ENCODE measurements at regions not wholly inside any gene's neighbourhood (a gene's known extent, or its start where the extent isn't known, plus 50 kb on each side); places are given as distances from the start of the nearest gene placed in this dataset.
"Not testable (repeated sequence)": the region's sequence is repeated elsewhere in the genome, so short reads cannot be mapped to it uniquely, and the experiment has no call there.

DNA sequence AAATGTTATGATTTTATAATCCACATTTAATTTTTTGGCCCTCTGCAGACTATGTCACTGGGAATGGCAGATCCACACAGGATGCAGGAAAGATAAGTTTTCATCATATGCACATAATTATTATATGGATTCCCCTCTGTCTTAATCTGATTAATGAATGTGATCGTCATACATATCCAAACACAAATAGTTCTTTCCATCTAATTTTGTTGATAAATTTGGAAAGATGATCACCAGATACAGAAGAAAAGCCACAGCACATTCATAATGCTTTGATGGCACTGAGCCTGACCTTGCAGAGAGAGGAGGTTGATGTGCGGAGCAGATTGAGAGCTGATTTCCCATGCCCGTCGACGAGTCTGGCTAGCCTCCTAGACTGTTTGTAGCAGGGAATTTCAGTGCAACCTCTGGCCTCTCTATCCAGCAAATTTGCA lies 471.5 kb downstream of the EPM2A start:
- DNase-seq: no peak

DNA sequence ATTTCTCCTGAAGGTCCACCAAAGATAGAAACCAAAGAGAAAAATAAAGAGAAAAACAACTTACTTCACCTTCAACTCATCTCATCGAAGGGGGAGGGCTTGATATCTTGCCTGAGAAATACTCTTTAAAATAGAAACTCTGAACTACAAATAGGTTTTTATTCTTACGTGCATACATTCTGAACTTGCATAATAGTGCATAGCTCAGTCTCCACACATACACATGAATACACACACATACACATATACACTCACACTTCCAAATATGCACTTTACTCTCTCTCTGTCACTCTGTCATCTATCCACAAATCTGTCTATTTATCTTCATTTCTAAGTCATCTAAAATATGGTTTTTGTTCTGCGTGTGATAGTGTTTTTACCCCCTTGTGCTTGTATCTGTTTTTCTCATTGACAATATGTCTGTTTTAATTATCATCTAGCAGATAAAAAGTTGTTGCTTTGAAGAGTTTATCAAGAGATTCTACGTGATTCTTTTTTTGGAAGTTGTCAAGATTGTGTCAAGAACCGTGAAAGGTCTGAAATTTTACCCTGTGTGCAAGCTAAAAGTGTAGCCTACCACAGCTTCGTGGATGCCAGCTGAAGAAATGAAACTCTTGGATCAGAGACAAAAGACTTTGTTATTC lies 468.8 kb downstream of the EPM2A start:
- no peak for DNase-seq

DNA sequence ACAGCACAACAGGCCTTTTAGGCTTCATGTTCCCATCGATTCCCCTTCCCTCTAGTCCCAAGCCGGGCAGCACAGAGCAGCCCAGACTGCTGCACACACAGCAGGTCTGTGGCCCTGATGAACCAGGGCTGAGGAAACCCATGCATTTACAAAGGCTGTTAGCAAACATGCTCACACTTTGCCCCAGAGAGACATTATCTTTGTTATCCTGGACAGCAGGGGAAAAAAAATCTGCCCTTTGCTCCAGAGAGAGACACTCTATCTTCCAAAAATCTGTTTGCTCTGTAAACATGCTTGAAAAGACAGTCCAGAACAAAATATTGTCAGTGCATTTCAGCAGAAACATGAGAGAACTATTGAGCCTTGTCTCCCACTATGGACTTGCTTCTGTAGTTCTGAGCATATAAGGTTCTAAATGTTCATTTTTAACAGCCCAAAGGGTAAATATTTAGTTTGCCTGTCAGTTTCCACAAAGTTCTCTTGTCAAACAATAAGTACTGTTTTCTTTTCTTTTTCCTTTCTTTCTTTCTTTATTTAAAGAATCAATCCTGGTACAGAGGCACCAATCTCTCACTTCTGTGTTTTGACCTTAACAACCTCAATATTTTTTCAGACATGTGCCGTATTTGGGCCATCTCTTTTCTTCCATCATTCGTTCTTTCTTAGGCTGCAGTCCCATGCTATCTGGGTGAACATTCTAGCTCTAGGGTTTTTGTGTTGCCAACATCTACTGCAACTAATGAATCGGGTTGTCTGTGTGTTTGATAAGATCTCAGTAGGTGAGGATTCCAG lies 468.0 kb downstream of the EPM2A start:
- DNase-seq: no peak

DNA sequence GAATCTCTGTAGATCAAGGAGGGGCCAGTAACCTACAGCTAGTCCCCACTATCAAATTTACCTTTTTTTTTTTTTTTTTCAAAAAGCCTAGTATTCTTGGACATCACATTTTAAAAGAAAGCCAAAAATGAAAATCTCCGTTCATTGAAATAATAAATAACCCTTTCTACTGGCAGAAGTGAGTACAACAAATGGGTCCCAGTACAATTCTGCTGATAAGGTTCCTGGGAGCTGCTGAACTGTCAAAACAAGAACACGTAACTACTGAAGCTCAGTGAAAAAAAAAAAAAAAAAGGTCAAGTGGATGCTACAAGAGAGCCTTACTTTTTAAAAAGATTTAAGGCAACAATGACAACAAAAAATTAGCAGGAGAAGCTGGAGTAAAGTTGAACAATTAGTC lies 464.9 kb downstream of the EPM2A start:
- DNase-seq: no peak

DNA sequence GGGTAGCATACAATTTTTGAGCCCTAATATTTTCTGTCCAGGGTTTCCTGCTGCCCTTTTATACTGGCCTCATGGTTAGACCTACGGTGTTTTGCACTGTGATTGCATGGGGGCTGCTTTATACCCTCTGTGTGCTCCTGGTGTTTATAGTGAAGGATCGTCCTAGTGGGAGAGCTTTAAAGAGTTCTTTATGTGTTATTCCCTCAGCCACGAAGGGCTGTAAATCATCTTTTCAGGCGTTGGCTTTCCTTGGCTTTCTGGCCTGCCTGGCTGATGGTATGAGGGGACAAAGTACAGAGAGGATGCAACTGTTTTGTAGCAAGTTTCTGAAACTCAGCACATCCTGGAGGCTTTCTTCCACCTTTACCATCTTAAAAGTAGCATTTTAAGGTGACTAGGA lies 464.3 kb downstream of the EPM2A start:
- no peak for DNase-seq

DNA sequence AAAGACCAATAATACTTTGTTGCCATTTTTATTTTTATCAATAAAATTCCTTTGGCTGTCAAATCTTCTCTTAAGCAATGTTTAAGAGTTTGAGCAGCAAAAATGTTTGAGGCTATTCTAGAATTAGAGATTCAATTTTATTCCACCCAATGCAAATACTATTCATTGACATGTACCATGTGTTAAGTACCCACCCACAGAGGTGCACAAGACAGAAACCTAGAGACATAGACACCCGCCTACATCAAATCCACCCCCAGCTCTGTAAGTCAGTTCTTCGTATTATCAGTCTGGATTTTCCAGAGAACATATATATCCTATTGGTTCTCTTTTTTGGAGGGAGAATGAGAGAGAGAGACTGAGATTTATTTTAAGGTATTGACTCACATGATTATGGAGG lies 463.7 kb downstream of the EPM2A start:
- DNase-seq: no peak

DNA sequence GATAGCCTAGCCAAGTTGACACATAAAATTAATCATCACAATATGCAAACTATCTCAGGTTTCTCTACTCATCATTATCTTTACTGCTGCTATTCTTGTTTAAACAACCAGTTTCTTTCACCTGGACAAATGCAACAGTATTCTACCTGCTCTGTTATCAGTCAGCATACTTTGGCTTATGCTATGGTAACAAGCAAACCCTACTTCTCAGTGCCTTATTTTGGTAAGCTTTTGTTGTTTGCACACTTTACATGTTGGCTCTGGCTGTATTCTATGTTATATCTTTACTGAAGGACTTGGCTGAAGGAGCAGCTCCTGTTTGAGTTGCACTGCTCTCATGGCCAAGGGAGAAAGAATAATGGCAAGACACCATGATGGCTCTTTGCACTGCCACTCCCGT lies 463.1 kb downstream of the EPM2A start:
- DNase-seq: no peak

DNA sequence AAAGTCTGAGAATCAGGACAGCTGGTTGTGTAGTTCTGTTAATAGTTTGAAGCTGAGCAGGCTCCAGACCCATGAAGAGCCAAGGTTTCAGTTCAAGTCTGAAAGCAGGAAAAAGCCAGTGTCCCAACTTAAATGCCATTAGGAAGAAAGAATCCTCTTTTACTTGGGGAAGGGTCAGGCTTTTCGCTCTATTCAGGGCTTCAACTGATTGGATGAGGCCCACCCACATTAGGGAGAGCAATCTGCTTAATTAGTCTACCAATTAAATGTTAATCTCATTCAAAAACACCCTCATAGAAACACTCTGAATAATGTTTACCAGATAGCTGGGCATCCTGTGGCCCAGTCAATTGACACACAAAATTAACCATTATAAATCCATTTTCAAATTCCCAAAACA lies 462.2 kb downstream of the EPM2A start:
- no peak for DNase-seq

DNA sequence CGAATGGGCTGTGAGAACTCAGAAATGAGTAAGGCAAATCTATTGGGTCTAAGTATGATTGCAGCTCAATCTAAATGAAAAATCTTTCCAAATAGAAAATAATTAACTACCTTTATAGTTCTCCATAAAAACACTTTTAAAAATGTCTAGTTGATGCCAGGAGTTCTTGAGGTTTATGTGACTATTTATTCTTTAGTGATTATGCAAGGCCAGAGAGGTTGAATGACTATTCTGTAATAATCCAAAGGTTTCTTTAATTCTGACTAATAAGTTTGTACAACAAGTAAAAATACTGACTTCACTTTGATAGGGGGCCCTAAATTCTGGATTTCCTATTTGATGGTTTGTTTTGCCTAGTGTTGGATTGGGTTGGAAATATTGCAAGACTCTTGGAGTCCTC lies 461.2 kb downstream of the EPM2A start:
- DNase-seq: no peak

DNA sequence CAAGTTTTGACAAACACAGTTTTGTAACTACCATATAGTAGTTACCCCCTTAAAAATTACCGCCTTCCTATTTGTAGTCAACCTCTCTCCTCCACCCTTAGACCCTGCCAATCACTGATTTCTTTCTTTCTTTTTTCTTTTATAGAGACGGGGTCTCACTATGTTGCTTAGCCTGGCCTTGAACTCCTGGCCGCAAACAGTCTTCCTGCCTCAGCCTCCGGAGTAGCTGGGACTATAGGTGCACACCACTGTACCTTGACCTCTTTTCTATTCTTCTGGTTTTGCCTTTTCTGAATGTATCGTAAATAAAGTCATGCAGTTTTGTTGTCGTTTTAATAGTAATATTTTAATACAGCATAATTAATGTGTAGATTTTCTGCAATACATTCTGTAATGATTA lies 460.3 kb downstream of the EPM2A start:
- no peak for DNase-seq

DNA sequence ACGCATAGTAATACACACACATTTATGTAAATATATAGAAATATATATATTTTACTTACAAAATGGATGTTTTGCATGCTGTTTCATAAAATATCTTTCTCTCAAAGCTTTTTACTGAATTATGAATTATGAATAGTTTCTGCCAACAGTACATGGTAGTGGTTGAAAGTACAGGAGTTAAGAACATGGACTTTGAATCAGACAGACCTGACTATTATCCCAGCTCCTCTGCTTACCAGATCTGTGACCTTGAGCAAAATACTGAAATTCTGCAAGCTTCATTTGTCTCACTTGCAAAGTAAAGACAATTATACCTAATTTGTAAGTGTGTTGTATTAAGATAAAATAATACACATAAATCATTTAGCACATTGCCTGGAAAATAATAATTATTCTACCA lies 459.5 kb downstream of the EPM2A start:
- DNase-seq: no peak

DNA sequence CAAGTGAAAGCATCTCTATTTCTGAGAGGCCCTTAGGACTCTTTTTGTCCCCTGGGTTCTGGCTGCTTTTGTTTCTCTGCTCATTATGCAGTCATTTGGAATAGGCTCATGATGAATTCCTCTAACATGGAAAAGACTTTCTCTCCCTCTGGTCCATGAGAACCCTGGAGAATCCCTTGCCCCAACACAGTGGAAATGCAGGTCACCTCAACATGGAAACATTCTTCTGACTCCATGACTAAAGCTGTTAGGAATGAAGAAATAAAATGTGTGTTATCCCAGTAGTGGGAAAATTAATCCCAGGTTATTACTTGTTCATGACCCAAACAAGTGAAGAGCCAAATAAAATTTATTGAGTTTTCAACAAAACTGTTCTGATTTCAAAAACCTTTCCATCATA lies 458.6 kb downstream of the EPM2A start:
- no peak for DNase-seq

DNA sequence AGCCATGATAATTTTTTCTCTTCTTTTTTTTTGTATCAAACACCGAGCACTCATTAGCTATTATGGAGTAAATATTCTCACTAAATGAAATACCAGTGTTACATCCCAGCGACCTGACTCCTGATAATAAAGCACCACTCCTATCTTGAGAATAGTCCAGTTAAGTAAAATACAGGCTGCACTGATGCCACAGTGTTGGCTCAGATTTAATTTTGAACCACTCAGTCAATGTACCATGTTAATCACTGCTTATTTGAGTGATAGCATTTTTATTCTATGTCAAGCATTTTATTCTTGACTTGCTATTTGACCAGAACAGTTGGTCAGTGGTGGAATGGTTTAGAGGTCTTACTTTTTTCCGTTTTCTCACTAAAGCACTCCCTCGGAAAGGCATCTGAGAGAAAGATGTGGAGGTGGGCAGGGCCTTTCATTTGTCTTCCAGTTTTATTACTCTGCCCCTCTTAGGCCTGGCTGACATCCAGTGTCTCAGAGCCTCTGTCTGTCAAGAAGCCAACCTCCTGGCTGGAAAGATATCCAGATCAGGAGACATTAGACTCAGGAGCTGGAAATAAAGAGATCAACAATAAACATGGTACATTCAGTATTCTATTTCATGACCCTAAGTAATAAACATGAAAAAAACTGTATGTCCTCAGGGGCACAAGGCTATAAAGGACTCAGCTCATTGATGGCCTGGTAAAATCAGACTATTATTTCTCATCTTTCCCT lies 457.8 kb downstream of the EPM2A start:
- DNase-seq: no peak

DNA sequence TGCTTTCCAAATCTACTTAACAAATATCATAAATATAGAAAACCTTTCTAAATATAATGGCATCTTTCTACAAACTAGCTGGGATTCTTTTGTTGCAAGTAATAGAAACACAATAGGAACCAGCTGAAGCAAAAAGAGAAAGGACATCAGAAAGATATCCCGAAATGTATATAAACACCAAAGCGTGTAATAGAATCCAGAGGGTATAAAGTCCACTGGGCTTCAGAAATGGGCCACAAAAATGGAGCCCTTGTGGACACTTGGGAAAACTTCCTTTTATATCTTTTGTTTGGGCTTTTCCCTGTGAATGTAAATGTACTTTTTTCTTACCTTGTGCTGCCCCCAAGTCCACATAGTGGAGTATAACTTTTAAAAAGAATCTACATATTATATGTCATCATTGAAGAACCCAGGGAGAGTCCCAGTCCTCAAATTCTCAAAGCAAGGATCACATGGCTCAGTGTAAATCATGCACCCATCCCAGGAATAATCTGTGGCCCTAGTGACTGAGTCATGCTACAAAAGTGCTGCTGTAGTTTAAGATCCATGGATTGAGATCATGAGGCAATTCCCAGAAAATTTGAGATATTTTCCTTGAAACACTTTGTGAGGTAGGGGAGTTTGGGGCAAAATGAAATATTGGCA lies 457.0 kb downstream of the EPM2A start:
- DNase-seq: no peak

DNA sequence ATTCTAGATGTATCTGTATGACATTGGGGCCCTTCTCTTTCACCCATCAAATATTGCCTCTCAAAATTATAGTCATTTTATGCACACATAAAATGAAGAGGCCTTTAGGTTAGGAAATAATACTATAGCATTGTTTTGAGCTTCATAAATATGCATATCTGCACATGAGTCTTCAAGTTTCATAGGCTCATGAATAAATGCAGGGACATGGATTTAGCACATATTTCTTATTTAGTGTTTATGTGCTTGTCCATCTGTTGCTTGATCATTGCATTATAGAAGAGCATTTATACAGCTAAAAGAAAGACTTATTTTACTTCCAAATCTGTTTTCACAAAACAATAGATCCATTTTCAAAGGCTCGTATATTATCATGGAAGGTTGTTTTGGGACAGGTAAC lies 455.8 kb downstream of the EPM2A start:
- DNase-seq: no peak

DNA sequence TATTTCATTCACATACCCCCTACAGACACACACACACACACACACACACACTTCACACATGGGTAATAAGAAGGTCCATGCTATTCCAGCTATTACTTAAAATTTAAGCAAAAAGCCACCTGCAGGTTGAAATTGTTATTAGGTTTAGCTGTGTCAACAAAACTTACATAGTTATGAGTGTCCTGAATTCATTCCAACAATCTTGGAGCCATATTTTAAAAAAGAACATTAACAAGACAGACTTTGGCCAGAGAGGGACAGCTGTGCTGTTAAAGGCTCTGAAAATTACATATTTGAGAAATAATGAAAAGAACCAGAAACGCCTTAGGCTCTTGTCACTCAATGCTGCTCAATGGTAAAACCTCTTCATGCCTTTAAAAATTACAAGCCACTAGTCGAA lies 455.3 kb downstream of the EPM2A start:
- no peak for DNase-seq

DNA sequence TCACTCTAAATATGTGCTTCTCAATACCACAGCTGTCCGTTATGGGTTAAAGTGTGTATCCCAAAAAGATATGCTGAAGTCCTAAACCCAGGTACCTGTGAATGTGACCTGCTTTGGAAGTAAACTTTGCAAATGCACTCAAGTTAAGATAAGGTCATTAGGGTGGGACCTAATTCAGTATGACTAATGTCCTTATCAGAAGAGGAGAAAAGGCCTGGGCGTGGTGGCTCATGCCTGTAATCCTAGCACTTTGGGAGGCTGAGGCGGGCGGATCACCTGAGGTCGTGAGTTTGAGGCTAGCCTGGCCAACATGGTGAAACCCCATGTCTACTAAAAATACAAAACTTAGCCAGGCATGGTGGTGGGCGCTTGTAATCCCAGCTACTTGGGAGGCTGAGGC lies 452.1 kb downstream of the EPM2A start:
- DNase-seq: not testable (repeated sequence)

DNA sequence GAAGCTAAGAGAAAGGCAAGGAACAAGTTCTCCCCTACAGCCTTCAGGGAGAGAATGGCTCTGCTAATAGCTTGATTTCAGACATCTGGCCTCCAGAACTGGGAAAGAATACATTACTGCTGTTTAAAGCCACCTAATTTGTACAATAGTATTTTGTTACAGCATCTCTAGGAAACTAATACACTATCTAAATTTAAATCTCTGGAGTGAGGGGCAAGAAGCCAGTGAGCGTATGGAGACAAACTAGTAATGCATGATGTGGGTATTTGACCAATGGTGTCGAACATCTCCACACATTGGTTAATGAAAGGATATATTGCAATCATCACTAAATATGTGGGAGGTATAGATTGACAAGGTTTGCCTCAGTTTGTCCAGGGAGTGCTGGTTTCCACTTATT lies 451.5 kb downstream of the EPM2A start:
- no peak for DNase-seq

DNA sequence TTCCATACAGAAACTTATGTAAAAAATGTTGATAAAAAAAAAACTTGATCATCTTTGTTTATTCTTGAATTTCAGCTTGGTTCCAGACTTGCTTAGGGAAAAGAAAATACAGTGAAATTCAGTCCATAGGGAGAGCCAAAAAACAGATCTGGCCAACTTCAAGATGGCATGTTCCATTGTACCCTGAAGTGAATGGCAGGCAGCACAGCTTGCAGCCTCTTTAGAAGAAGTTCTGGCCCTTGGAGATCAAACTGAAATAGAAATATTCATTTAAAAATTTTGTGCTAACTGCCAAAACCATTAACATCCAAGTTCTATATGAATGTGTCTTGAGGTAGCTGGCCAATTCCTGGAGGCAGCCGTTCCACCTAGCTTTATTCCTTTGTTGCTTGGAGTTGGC lies 448.4 kb downstream of the EPM2A start:
- DNase-seq: no peak

DNA sequence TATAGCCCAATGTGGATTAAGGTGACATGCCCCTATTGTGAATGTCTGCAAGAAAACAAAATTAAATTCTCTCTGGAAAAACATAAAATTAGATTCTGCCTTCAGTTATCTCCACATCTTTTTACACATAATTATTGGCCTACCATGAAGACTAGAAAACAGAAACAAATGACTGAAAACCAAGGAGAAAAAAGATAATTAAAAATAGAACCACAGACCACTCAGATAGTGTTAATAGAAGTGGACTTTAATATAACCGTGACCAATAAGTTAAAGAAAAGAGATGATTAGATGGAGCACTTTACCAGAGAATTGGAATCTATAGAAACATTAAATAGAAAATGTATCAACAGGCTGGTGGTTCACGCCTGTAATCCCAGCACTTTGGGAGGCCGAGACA lies 445.7 kb downstream of the EPM2A start:
- DNase-seq: no peak

DNA sequence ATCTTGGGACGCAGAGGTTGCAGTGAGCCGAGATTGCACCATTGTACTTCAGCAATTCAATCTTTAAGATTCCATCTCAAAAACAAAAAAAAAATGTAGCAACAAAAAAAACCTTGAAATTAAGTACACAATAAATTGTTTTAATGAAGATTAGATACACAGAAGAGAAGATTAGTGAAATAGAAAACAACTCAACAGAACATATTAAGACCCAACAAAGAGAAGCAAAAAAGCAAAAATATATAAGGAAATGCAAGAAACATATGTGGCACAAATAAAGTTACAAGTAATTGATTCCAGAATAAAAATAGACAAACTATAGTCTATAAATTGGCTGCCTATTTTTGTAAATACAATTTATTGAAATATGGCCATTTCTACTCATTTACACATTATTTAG lies 445.2 kb downstream of the EPM2A start:
- DNase-seq: no peak

DNA sequence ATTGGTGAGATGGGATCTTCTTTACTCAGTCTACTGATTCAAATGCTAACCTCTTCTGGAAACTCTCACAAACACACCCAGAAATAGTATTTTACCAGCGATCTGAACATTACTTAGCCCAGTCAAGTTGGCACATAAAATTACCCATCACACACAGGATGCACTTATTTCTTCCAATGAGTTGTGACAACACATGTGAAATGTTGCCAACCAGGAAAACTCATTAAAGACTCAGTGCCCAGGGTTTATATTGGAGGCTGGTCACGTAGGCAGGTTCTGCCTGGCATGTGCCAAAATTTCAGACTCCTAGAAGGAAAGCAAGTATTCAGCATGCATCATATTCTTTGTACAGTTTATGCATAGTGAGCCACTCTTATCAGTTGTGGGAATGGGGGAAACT lies 443.3 kb downstream of the EPM2A start:
- DNase-seq: no peak

DNA sequence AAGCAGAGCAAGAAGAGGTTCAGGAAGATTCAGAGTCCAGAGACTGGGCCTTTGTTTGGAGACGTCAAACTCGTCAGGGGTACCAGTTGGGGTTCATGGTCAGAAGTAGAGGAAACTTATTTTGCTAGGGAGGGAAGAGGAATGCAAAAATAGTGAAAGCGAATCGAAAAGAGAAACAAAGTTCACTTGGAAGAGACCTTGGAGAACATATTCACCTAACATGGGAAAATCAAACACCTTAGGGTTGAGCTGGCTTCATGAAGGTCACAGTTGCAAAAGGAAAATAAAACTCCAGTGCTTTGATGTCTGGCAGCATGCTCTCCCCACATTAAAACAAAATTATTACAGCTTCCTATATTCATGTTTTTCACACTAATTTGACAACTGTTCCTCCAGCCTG lies 440.4 kb downstream of the EPM2A start:
- DNase-seq: no peak

DNA sequence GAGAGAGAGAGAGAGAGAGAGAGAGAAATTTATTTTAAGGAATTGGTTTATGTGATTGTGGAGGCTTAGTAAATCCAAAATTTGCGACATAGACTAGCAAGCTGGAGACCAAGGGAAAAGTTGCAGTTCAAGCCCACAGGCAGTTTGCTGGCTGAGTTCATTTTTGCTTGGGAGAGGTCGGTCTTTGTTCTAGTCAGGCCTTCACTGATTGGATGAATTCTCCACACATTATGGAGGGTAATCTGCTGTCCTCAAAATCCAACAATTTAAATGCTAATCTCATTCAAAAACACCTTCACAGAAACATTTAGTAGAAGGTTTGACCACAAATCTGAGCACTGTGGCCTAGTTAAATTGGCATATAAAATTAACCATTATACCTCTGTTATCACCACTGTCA lies 439.6 kb downstream of the EPM2A start:
- no peak for DNase-seq
